Upper lobe of left lung (tissue), 6 donors: ENCODE measurements at regions not wholly inside any gene's neighbourhood (a gene's known extent, or its start where the extent isn't known, plus 50 kb on each side); places are given as distances from the start of the nearest gene placed in this dataset.

ENCODE experiments used
- ATAC-seq, 2 donors: fragments of 200-7000 bp; cut with Tn5 transposase; one replicate each; pipeline ENCODE4 v1.9.1; 2022; ENCODE audit warnings: mild to moderate bottlenecking in 2 of 2, moderate library complexity in 2 of 2; ENCODE audit not compliant: low FRiP score in 2 of 2
- DNase-seq, 2 donors: peaks; one replicate each; pipeline ENCODE4 v3.0.0-alpha.2; 2019 to 2020
- H3K27ac ChIP-seq, 4 donors: fragments of 200-600 bp; sonication (generic); one replicate each; pipeline ENCODE4 v1.5.1; 2016 to 2019
- H3K27me3 ChIP-seq, 4 donors: fragments of 200-600 bp; sonication (generic); one replicate each; pipeline ENCODE4 v1.5.1; 2017 to 2019
- H3K36me3 ChIP-seq, 4 donors: fragments of 200-600 bp; sonication (generic); one replicate each; pipeline ENCODE4 v1.5.1; 2016 to 2019
- H3K4me1 ChIP-seq, 4 donors: fragments of 200-600 bp; sonication (generic); one replicate each; pipeline ENCODE4 v1.5.1; 2018 to 2019
- H3K4me3 ChIP-seq, 4 donors: fragments of 200-600 bp; sonication (generic); one replicate each; pipeline ENCODE4 v1.5.1; 2017 to 2019; ENCODE audit warnings: mild to moderate bottlenecking in 2 of 4, moderate library complexity in 1 of 4
- H3K9me3 ChIP-seq, 4 donors: fragments of 200-600 bp; sonication (generic); one replicate each; pipeline ENCODE4 v1.5.1; 2018 to 2019
- CTCF ChIP-seq, 6 experiments: fragments of 450-650 bp in 4 of 6; fragments of 200-600 bp in 2 of 6; sonication (generic) in 2 of 6; IDR thresholded peaks; one replicate each; pipeline ENCODE4 v1.5.1; 2016 to 2019; ENCODE audit warnings: antibody characterized with exemption in 6 of 6
- EP300 ChIP-seq, 4 donors: sonication (generic); formaldehyde crosslinking; IDR thresholded peaks; one replicate each; pipeline ENCODE4 v1.5.1; 2017; ENCODE audit warnings: antibody characterized with exemption in 4 of 4, control low read depth in 2 of 4
- POLR2A ChIP-seq, 4 donors: fragments of 450-650 bp; IDR thresholded peaks; one replicate each; pipeline ENCODE4 v1.5.1; 2016 to 2017; ENCODE audit warnings: antibody characterized with exemption in 4 of 4, mild to moderate bottlenecking in 2 of 4
- POLR2AphosphoS5 ChIP-seq, 2 donors: sonication (generic); formaldehyde crosslinking; IDR thresholded peaks; one replicate each; pipeline ENCODE4 v1.5.1; 2017; ENCODE audit warnings: antibody characterized with exemption in 2 of 2
- WGBS, 2 donors: methylation state at CpG; one replicate each; pipeline ENCODE4 v1.1.5; 2017 to 2018; 5-methylcytosine and 5-hydroxymethylcytosine counted together
- donor health status: DM: no; HTN: no; CAD: no; lungs with moderate emphysema.
- donor health status: DM: no; HTN: yes; CAD: no; lungs with severe emphysema.

GRCh38 chr15:31847961-31848360 lies 182.4 kb upstream of the CHRNA7 start:
- Histone ChIP-seq H3K4me3 (no peak overlapping the region), H3K9me3 (no peaks in the 10 kb centered on the region), H3K27ac (no peak overlapping the region), H3K4me1 (no peaks in the 10 kb centered on the region), H3K27me3 (no peaks in the 10 kb centered on the region), H3K36me3 (no peaks in the 10 kb centered on the region)
- WGBS, 2 donors = 71 to 78% methylated on average over 5 of the region's 5 CpGs
- ATAC-seq = no peak
- no peak for DNase-seq
- TF ChIP-seq CTCF (IDR thresholded peaks at IDR 0.05) (no peak), POLR2AphosphoS5 (IDR thresholded peaks at IDR 0.05) (no peak), POLR2A (IDR thresholded peaks at IDR 0.05) (no peak), EP300 (IDR thresholded peaks at IDR 0.05) (no peak)

- Histone ChIP-seq H3K27ac (no peak overlapping the region), H3K4me3 (no peak overlapping the region), H3K27me3 (no peaks in the 10 kb centered on the region), H3K4me1 (no peaks in the 10 kb centered on the region), H3K36me3 (no peaks in the 10 kb centered on the region), H3K9me3 (no peaks in the 10 kb centered on the region)
- DNase-seq (no peak), ATAC-seq (no peak)
- WGBS, 2 donors = 67 to 81% methylated on average over 1 of the region's 1 CpG
- TF ChIP-seq EP300 (IDR thresholded peaks at IDR 0.05) (no peak), CTCF (IDR thresholded peaks at IDR 0.05) (no peak), POLR2A (IDR thresholded peaks at IDR 0.05) (no peak), POLR2AphosphoS5 (IDR thresholded peaks at IDR 0.05) (no peak)
Observed at GRCh38 chr15:31848621-31849020, 181.7 kb upstream of the CHRNA7 start.

GRCh38 chr15:31852933-31853799 lies 177.1 kb upstream of the CHRNA7 start:
- Histone ChIP-seq H3K27me3 (no peaks in the 10 kb centered on the region), H3K4me1 (no peaks in the 10 kb centered on the region), H3K36me3 (no peaks in the 10 kb centered on the region), H3K4me3 (no peak overlapping the region), H3K9me3 (peaks cover 0 to 6% (median 2%) of the 10 kb centered on the region in 4 donors), H3K27ac (no peak overlapping the region)
- 53 to 57% methylated on average over 6 of the region's 6 CpGs for WGBS, 2 donors
- DNase-seq (no peak), ATAC-seq (no peak)
- TF ChIP-seq EP300 (IDR thresholded peaks at IDR 0.05) (no peak), CTCF (IDR thresholded peaks at IDR 0.05) (no peak), POLR2AphosphoS5 (IDR thresholded peaks at IDR 0.05) (no peak), POLR2A (IDR thresholded peaks at IDR 0.05) (no peak)

GRCh38 chr15:31856581-31856980 lies 173.7 kb upstream of the CHRNA7 start:
- DNase-seq (no peak), ATAC-seq (no peak)
- H3K9me3 ChIP-seq = peaks cover 0 to 6% (median 2%) of the 10 kb centered on the region in 4 donors
- no peaks in the 10 kb centered on the region for H3K4me1 ChIP-seq
- 89 to 91% methylated on average over 12 of the region's 12 CpGs for WGBS, 2 donors
- no peak overlapping the region for H3K4me3 ChIP-seq
- TF ChIP-seq CTCF (IDR thresholded peaks at IDR 0.05) (no peak), POLR2A (IDR thresholded peaks at IDR 0.05) (no peak), EP300 (IDR thresholded peaks at IDR 0.05) (no peak)
- H3K36me3 ChIP-seq = no peaks in the 10 kb centered on the region
- H3K27me3 ChIP-seq = no peaks in the 10 kb centered on the region
- H3K27ac ChIP-seq = no peak overlapping the region

- Histone ChIP-seq H3K9me3 (peaks cover 0 to 6% (median 2%) of the 10 kb centered on the region in 4 donors), H3K4me3 (no peak overlapping the region), H3K27ac (no peak overlapping the region), H3K36me3 (no peaks in the 10 kb centered on the region), H3K4me1 (no peaks in the 10 kb centered on the region), H3K27me3 (no peaks in the 10 kb centered on the region)
- DNase-seq (no peak), ATAC-seq (no peak)
- TF ChIP-seq CTCF (IDR thresholded peaks at IDR 0.05) (no peak), EP300 (IDR thresholded peaks at IDR 0.05) (no peak), POLR2A (IDR thresholded peaks at IDR 0.05) (no peak), POLR2AphosphoS5 (IDR thresholded peaks at IDR 0.05) (no peak)
- WGBS, 2 donors = 51 to 53% methylated on average over 5 to 6 of the region's 6 CpGs
Observed at GRCh38 chr15:31857194-31857593, 173.1 kb upstream of the CHRNA7 start.
